Activated naive CD8-positive, alpha-beta T cell (primary cell): ENCODE measurements at regions not wholly inside any gene's neighbourhood (a gene's known extent, or its start where the extent isn't known, plus 50 kb on each side); places are given as distances from the start of the nearest gene placed in this dataset.

ENCODE experiments used
- H3K27ac Mint-ChIP-seq: one replicate; pipeline ENCODE4 v1.8.0; 2021; ENCODE audit warnings: mixed read lengths
- H3K27me3 Mint-ChIP-seq: one replicate; pipeline ENCODE4 v1.8.0; 2021; ENCODE audit warnings: mixed read lengths
- H3K36me3 Mint-ChIP-seq: one replicate; pipeline ENCODE4 v1.8.0; 2021; ENCODE audit warnings: mixed read lengths
- H3K4me1 Mint-ChIP-seq: one replicate; pipeline ENCODE4 v1.8.0; 2021; ENCODE audit warnings: low read depth, mixed read lengths
- H3K4me3 Mint-ChIP-seq: one replicate; pipeline ENCODE4 v1.8.0; 2021; ENCODE audit warnings: mild to moderate bottlenecking, mixed read lengths
- H3K9me3 Mint-ChIP-seq: one replicate; pipeline ENCODE4 v1.8.0; 2021; ENCODE audit warnings: low read depth, mixed read lengths

DNA sequence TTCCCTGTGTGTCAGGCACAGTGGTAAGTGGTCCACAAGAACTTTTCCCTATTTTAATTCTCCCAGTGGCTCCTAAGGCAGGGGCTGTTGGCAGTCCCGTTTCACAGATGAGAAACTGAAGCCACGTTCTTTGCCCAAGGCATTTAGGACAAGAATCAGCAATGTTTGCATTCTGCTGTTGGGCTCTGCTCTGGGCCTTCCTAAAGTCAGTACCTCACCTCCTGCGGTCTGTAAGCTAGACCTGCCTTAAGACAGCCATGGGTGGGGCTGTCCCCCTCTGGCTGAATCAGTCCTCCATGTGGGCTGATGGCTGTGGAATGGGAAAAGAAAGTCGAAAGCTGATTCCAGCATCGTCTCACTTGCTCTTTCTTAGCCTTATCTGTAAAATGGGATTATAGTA lies 304.8 kb downstream of the MAF start:
- Mint-ChIP-seq H3K9me3 (no peaks in the 10 kb centered on the region), H3K27ac (no peak overlapping the region), H3K36me3 (no peaks in the 10 kb centered on the region), H3K27me3 (peaks cover 6% of the 10 kb centered on the region), H3K4me1 (peaks cover 5% of the 10 kb centered on the region), H3K4me3 (no peak overlapping the region)

DNA sequence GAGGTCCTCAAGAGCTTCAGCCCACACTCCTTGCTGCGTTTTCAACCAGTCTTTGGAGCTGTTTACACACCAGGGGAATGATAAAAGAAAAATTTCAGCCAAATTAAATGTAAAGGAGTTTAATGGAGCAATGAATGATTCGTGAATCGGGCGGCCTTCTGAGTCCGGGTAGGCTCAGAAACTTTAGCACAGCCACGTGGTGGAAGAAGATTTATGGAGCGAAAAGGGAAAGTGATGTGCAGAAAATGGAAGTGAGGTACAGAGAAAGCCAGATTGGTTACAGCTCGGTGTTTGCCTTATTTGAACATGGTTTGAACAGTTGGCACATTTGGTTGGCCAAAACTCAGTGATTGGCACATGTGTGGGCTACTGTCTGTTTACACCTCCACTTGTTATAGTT lies 305.4 kb downstream of the MAF start:
- H3K36me3 Mint-ChIP-seq: no peaks in the 10 kb centered on the region
- peaks cover 5% of the 10 kb centered on the region for H3K4me1 Mint-ChIP-seq
- H3K27ac Mint-ChIP-seq: no peak overlapping the region
- peaks cover 9% of the 10 kb centered on the region for H3K27me3 Mint-ChIP-seq
- no peaks in the 10 kb centered on the region for H3K9me3 Mint-ChIP-seq
- H3K4me3 Mint-ChIP-seq: no peak overlapping the region

DNA sequence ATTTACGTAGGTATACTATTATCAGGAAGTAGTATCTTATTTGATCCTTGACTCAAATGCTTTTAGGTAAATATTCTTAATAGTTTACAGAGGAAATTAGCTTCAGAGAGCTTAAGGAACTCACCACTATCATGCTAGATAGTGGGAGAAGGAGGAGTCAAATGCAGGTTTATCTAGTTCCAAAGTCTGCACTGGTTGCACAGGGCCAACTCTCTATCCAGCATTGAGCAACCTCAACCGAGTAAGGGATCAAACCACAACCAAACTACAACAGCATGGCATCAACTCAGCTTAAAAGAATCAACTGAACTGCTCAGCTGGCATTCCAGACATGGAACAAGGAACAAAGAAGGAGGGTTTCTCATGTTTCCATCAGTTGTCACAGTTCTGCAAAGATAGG lies 306.0 kb downstream of the MAF start:
- Mint-ChIP-seq H3K36me3 (no peaks in the 10 kb centered on the region), H3K27ac (no peak overlapping the region), H3K4me1 (peaks cover 5% of the 10 kb centered on the region), H3K27me3 (peaks cover 10% of the 10 kb centered on the region), H3K9me3 (no peaks in the 10 kb centered on the region), H3K4me3 (no peak overlapping the region)

- Mint-ChIP-seq H3K9me3 (no peaks in the 10 kb centered on the region), H3K36me3 (no peaks in the 10 kb centered on the region), H3K27ac (no peak overlapping the region), H3K4me1 (peaks cover 5% of the 10 kb centered on the region), H3K4me3 (no peak overlapping the region), H3K27me3 (peaks cover 16% of the 10 kb centered on the region)
Observed at GRCh38 chr16:79293836-79294460, 306.6 kb downstream of the MAF start.

DNA sequence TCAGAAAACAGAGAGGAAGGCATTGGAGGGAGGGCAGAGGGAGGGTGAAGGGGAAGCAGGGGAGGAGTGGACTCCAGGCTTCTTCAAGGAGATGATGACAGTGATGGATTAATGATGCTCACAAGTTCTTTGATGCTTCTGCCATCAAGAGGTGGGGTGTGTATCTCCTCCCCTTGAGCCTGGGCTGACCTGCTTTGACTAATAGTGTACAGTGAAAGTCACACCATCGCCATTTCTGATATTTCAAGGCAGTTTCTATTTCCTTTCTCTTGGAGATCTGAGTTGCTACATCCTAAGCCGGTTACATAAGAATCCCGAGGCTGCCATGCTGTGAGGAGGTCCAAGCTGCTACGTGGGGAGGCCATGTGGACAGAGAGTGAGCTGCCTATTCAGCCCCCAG lies 312.5 kb downstream of the MAF start:
- H3K36me3 Mint-ChIP-seq: no peaks in the 10 kb centered on the region
- no peak overlapping the region for H3K4me3 Mint-ChIP-seq
- H3K9me3 Mint-ChIP-seq: no peaks in the 10 kb centered on the region
- H3K27me3 Mint-ChIP-seq: peaks cover 27% of the 10 kb centered on the region
- no peak overlapping the region for H3K27ac Mint-ChIP-seq
- H3K4me1 Mint-ChIP-seq: peaks cover 20% of the 10 kb centered on the region

- H3K4me3 Mint-ChIP-seq: peak overlapping the region; percentile 56
- peaks cover 25% of the 10 kb centered on the region for H3K4me1 Mint-ChIP-seq
- peaks cover 27% of the 10 kb centered on the region for H3K27me3 Mint-ChIP-seq
- H3K27ac Mint-ChIP-seq: no peak overlapping the region
- H3K9me3 Mint-ChIP-seq: no peaks in the 10 kb centered on the region
- no peaks in the 10 kb centered on the region for H3K36me3 Mint-ChIP-seq
Observed at GRCh38 chr16:79287424-79287917, 313.1 kb downstream of the MAF start.

GRCh38 chr16:79286646-79287423 lies 313.7 kb downstream of the MAF start:
- peaks cover 23% of the 10 kb centered on the region for H3K27me3 Mint-ChIP-seq
- H3K4me3 Mint-ChIP-seq: peak overlapping the region; percentile 8
- peaks cover 26% of the 10 kb centered on the region for H3K4me1 Mint-ChIP-seq
- H3K9me3 Mint-ChIP-seq: no peaks in the 10 kb centered on the region
- H3K36me3 Mint-ChIP-seq: no peaks in the 10 kb centered on the region
- no peak overlapping the region for H3K27ac Mint-ChIP-seq

DNA sequence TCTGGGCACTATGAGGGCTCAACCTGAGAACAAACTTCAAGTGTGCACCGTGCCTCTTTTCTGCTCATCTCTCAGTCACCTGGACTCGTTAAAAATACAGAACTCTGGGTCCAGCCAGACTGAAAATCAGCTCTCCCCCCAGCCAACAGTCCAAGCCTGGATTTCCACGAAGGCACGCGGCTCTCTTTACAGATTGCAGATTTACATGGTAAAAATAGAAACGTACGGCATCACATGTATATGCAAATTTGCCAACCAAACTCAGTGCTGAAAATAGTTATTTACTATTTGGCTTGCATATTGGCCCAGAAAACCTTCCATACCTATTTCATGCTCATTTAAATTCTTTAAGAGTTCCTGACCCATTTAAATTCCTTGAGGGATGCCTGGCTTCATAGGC lies 315.8 kb downstream of the MAF start:
- Mint-ChIP-seq H3K9me3 (no peaks in the 10 kb centered on the region), H3K4me1 (peaks cover 26% of the 10 kb centered on the region), H3K36me3 (no peaks in the 10 kb centered on the region), H3K27me3 (peaks cover 25% of the 10 kb centered on the region), H3K4me3 (no peak overlapping the region), H3K27ac (no peak overlapping the region)

DNA sequence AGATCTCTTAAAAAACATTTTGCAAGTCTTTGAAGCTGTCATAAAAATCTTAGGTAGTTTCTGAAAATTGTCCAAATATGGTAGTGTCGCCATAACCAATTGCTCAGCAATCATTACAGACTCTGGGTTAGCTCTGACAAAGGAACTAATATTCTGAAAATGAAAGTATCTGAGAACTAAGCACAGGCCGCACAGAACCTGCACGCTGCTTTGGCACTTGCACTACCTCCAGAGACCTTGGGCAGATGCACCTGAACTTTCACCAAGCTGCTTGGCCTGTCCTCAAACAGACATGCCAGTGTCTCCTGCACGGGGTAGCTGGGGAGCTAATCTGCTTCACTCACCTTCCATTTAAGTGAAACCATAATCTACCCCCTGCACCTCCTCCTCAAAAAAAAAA lies 317.0 kb downstream of the MAF start:
- H3K4me3 Mint-ChIP-seq: no peak overlapping the region
- no peaks in the 10 kb centered on the region for H3K36me3 Mint-ChIP-seq
- peaks cover 33% of the 10 kb centered on the region for H3K4me1 Mint-ChIP-seq
- H3K9me3 Mint-ChIP-seq: no peaks in the 10 kb centered on the region
- peaks cover 18% of the 10 kb centered on the region for H3K27me3 Mint-ChIP-seq
- H3K27ac Mint-ChIP-seq: no peak overlapping the region

DNA sequence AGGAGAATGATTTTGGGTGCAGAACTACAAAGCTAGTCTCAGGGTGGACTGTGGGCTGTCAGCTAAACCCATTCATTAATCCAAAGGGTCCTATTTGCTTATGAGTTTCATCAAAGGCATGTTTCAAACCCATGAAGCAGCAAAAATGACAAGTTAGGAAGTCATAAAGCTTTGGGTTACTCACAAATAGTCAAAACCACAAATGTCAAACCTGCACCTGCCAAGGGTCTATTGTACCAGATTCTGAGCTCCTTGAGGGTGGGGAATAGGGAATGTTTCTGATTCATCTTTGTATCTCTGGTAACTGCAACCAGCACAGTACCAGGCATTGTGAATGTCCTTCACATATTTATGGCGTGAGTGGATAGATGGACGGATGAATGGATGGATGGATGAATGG lies 317.7 kb downstream of the MAF start:
- Mint-ChIP-seq H3K27me3 (peaks cover 13% of the 10 kb centered on the region), H3K4me3 (no peak overlapping the region), H3K4me1 (peaks cover 39% of the 10 kb centered on the region), H3K36me3 (no peaks in the 10 kb centered on the region), H3K9me3 (no peaks in the 10 kb centered on the region), H3K27ac (peak overlapping the region; percentile 0)

DNA sequence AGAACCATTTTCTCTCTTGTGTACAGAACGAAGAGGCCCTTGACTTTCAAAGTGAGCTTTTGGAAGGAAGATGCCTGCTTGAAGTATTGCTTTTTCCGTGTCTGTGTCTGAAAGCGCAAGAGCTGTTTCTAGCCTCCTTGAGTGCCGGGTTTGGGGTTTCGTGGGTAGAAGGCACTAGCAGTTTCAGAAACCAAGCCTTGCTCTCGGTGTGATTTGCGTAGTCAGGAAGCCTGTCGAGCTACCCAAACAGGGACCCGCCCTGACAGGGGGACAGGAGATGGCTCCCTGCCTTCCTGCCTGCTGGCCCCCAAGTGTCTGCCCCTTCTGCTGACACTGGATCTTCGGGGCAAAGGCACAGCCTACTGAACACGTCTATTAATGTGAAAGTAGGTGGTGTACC lies 322.0 kb downstream of the MAF start:
- Mint-ChIP-seq H3K4me1 (peaks cover 30% of the 10 kb centered on the region), H3K9me3 (no peaks in the 10 kb centered on the region), H3K36me3 (no peaks in the 10 kb centered on the region), H3K27ac (no peak overlapping the region), H3K27me3 (peaks cover 25% of the 10 kb centered on the region), H3K4me3 (peak overlapping the region; percentile 56)

- no peak overlapping the region for H3K4me3 Mint-ChIP-seq
- H3K36me3 Mint-ChIP-seq: no peaks in the 10 kb centered on the region
- H3K27ac Mint-ChIP-seq: no peak overlapping the region
- H3K27me3 Mint-ChIP-seq: peaks cover 25% of the 10 kb centered on the region
- peaks cover 40% of the 10 kb centered on the region for H3K4me1 Mint-ChIP-seq
- H3K9me3 Mint-ChIP-seq: no peaks in the 10 kb centered on the region
Observed at GRCh38 chr16:79276501-79276900, 324.0 kb downstream of the MAF start.

DNA sequence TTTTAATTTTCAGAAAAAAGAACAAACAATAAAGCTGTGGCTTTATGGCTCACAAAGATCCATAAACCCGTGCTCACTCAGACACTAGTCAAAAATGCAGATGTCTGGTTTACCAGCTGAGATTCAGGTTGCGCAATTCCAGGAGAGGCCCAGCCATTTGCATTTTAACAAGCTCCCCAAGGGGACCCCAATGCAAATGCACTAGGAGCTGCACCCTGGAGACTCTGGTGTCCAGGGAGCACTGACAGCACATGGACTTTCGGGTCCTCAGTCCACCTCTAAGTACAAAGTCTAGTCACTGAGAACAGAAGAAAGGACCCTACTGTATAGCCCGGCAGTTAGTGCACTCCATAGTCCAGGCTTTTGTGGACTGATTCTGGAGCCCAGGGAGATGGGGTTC lies 326.3 kb downstream of the MAF start:
- H3K27ac Mint-ChIP-seq: no peak overlapping the region

GRCh38 chr16:79272141-79272577 lies 328.4 kb downstream of the MAF start:
- Mint-ChIP-seq H3K4me1 (peaks cover 62% of the 10 kb centered on the region), H3K4me3 (peak overlapping the region; percentile 68), H3K36me3 (no peaks in the 10 kb centered on the region), H3K27me3 (peaks cover 33% of the 10 kb centered on the region), H3K9me3 (no peaks in the 10 kb centered on the region), H3K27ac (peak overlapping the region; percentile 16)

More for the DNA sequence above, 326.3 kb downstream of the MAF start:
- H3K27me3 Mint-ChIP-seq: peaks cover 27% of the 10 kb centered on the region
- peaks cover 59% of the 10 kb centered on the region for H3K4me1 Mint-ChIP-seq
- H3K36me3 Mint-ChIP-seq: no peaks in the 10 kb centered on the region
- no peaks in the 10 kb centered on the region for H3K9me3 Mint-ChIP-seq
- H3K4me3 Mint-ChIP-seq: no peak overlapping the region

- Mint-ChIP-seq H3K4me1 (peaks cover 63% of the 10 kb centered on the region), H3K27me3 (peaks cover 35% of the 10 kb centered on the region)
Observed at GRCh38 chr16:79271583-79271982, 329.0 kb downstream of the MAF start.

More at GRCh38 chr16:79271583-79271982, 329.0 kb downstream of the MAF start:
- Mint-ChIP-seq H3K27ac (no peak overlapping the region), H3K9me3 (no peaks in the 10 kb centered on the region), H3K36me3 (no peaks in the 10 kb centered on the region), H3K4me3 (peak overlapping the region; percentile 68)
